IMR-90 (cell line): ENCODE measurements at regions not wholly inside any gene's neighbourhood (a gene's known extent, or its start where the extent isn't known, plus 50 kb on each side); places are given as distances from the start of the nearest gene placed in this dataset.

Experiments used
- ATAC-seq: fragments of 200-7000 bp; cut with Tn5 transposase; 2 replicates; pipeline ENCODE4 v1.9.1; 2020; ENCODE audit warnings: low read depth, mild to moderate bottlenecking, moderate library complexity
- BruUV-seq: library from RNA; stranded (reverse); fragments of 400-500 nt; replicated peaks from 2 replicates; lab custom pipeline; 2021; lab: Mats Ljungman, UMichigan
- CTCF ChIA-PET: fragments of 300-600 bp; formaldehyde crosslinking; extraction: SDS; loops from one replicate; lab custom pipeline; 2021; ENCODE audit warnings: antibody characterized with exemption; lab: Yijun Ruan, JAX
- POLR2A ChIA-PET: fragments of 300-600 bp; sonication (Branson Sonifier 250); formaldehyde crosslinking; loops from one replicate; lab custom pipeline; 2022; ENCODE audit warnings: antibody characterized with exemption; ENCODE audit not compliant: unreplicated experiment; lab: Charles Lee
- DNase-seq: peaks from one replicate; pipeline ENCODE4 v3.0.0; 2013
- H2AFZ ChIP-seq: replicated peaks from 2 replicates; pipeline ENCODE3; 2013; ENCODE audit warnings: low read length, mild to moderate bottlenecking; ENCODE audit not compliant: poor library complexity
- H2AK5ac ChIP-seq: 2 replicates; pipeline ENCODE4 v1.6.1; 2013; ENCODE audit warnings: low read depth, low read length, inconsistent platforms
- H2AK9ac ChIP-seq: replicated peaks from 2 replicates; pipeline ENCODE3; 2013; ENCODE audit warnings: mild to moderate bottlenecking, low read depth, low read length, moderate library complexity; ENCODE audit not compliant: poor library complexity
- H2BK120ac ChIP-seq: 2 replicates; pipeline ENCODE4 v1.6.1; 2013; ENCODE audit warnings: low read depth, low read length, inconsistent platforms
- H2BK15ac ChIP-seq: 3 replicates; pipeline ENCODE4 v1.6.1; 2013; ENCODE audit warnings: low read depth, low read length, inconsistent platforms
- H2BK20ac ChIP-seq: 2 replicates; pipeline ENCODE4 v1.6.1; 2013; ENCODE audit warnings: low read depth, mild to moderate bottlenecking, inconsistent platforms, low read length, moderate library complexity
- H2BK5ac ChIP-seq: 2 replicates; pipeline ENCODE4 v1.6.1; 2013; ENCODE audit warnings: mild to moderate bottlenecking, low read depth, low read length, inconsistent platforms; ENCODE audit not compliant: poor library complexity, severe bottlenecking
- H3K14ac ChIP-seq: replicated peaks from 2 replicates; pipeline ENCODE4 v1.6.1; 2013; ENCODE audit warnings: low read depth, low read length, inconsistent platforms
- H3K18ac ChIP-seq: 2 replicates; pipeline ENCODE4 v1.6.1; 2013; ENCODE audit warnings: low read depth, low read length, control low read depth
- H3K23ac ChIP-seq: 2 replicates; pipeline ENCODE4 v1.6.1; 2013; ENCODE audit warnings: low read depth, low read length, inconsistent platforms
- H3K27ac ChIP-seq: 2 replicates; pipeline ENCODE4 v1.5.1; 2013; ENCODE audit warnings: mild to moderate bottlenecking, control low read depth, low read length; ENCODE audit not compliant: insufficient read depth
- H3K27me3 ChIP-seq: 2 replicates; pipeline ENCODE4 v1.6.1; 2013; ENCODE audit warnings: low read length; ENCODE audit not compliant: control insufficient read depth, insufficient read depth
- H3K36me3 ChIP-seq: 2 replicates; pipeline ENCODE4 v1.6.1; 2013; ENCODE audit warnings: low read length, mixed read lengths; ENCODE audit not compliant: control insufficient read depth, insufficient read depth
- H3K4ac ChIP-seq: 2 replicates; pipeline ENCODE4 v1.6.1; 2013; ENCODE audit warnings: low read depth, low read length, inconsistent platforms
- H3K4me1 ChIP-seq: 2 replicates; pipeline ENCODE4 v1.6.1; 2013; ENCODE audit warnings: low read length, mixed read lengths; ENCODE audit not compliant: control insufficient read depth, insufficient read depth
- H3K4me2 ChIP-seq: 2 replicates; pipeline ENCODE4 v1.6.1; 2013; ENCODE audit warnings: low read depth, mild to moderate bottlenecking, control low read depth, low read length, moderate library complexity
- H3K4me3 ChIP-seq: 2 replicates; pipeline ENCODE4 v1.5.1; 2013; ENCODE audit warnings: low read depth, mild to moderate bottlenecking, control low read depth, low read length, moderate library complexity; ENCODE audit not compliant: insufficient read depth
- H3K56ac ChIP-seq: 2 replicates; pipeline ENCODE4 v1.6.1; 2013; ENCODE audit warnings: low read length, inconsistent platforms; ENCODE audit not compliant: insufficient read depth; ENCODE audit errors: extremely low read depth
- H3K79me1 ChIP-seq, 2 experiments: 2 replicates each; pipeline ENCODE4 v1.6.1; 2013; ENCODE audit warnings: low read length in 2 of 2, inconsistent platforms in 1 of 2, low read depth in 1 of 2
- H3K9ac ChIP-seq: 2 replicates; pipeline ENCODE4 v1.6.1; 2013; ENCODE audit warnings: low read depth, low read length, control low read depth
- H3K9me1 ChIP-seq: 2 replicates; pipeline ENCODE4 v1.6.1; 2013; ENCODE audit warnings: low read length, inconsistent platforms; ENCODE audit not compliant: insufficient read depth
- H3K9me3 ChIP-seq: 2 replicates; pipeline ENCODE4 v1.6.1; 2013; ENCODE audit warnings: low read length; ENCODE audit not compliant: control insufficient read depth, insufficient read depth
- H4K20me1 ChIP-seq: 2 replicates; pipeline ENCODE4 v1.6.1; 2013; ENCODE audit warnings: low read length, inconsistent platforms; ENCODE audit not compliant: insufficient read depth
- H4K5ac ChIP-seq: 2 replicates; pipeline ENCODE4 v1.6.1; 2013; ENCODE audit warnings: mild to moderate bottlenecking, low read depth, low read length, control low read depth
- H4K8ac ChIP-seq, 2 experiments: 2 replicates each; pipeline ENCODE4 v1.6.1; 2013; ENCODE audit warnings: low read depth in 2 of 2, low read length in 2 of 2, control low read depth in 1 of 2, inconsistent platforms in 1 of 2
- H4K91ac ChIP-seq: 2 replicates; pipeline ENCODE4 v1.6.1; 2013; ENCODE audit warnings: low read depth, low read length, inconsistent platforms; ENCODE audit not compliant: insufficient read depth
- BHLHE40 ChIP-seq: fragments of 150-350 bp; IDR thresholded peaks from 2 replicates; pipeline ENCODE4 v1.6.1; 2016; ENCODE audit warnings: mild to moderate bottlenecking, low read depth, low read length
- CEBPB ChIP-seq: IDR thresholded peaks from 2 replicates; pipeline ENCODE4 v1.6.1; 2012; ENCODE audit warnings: low read depth, low read length, improper control_type of control experiment
- CHD1 ChIP-seq: IDR thresholded peaks from 2 replicates; pipeline ENCODE4 v1.6.1; 2012; ENCODE audit warnings: low read depth, low read length, improper control_type of control experiment
- ELK1 ChIP-seq: fragments of 150-350 bp; IDR thresholded peaks from 2 replicates; pipeline ENCODE4 v1.6.1; 2016; ENCODE audit warnings: low read depth, mild to moderate bottlenecking, low read length, moderate library complexity, borderline replicate concordance
- FOS ChIP-seq: fragments of 150-350 bp; IDR thresholded peaks from 2 replicates; pipeline ENCODE4 v1.6.1; 2016; ENCODE audit warnings: low read depth, low read length
- MAFK ChIP-seq: IDR thresholded peaks from 2 replicates; pipeline ENCODE4 v1.6.1; 2012; ENCODE audit warnings: low read depth, low read length, improper control_type of control experiment
- MAZ ChIP-seq: IDR thresholded peaks from 2 replicates; pipeline ENCODE4 v1.6.1; 2012; ENCODE audit warnings: low read depth, mild to moderate bottlenecking, low read length, improper control_type of control experiment, moderate library complexity, borderline replicate concordance
- MXI1 ChIP-seq: IDR thresholded peaks from 2 replicates; pipeline ENCODE4 v1.6.1; 2012; ENCODE audit warnings: low read depth, mild to moderate bottlenecking, low read length, moderate library complexity, borderline replicate concordance
- NFE2L2 ChIP-seq: fragments of 150-350 bp; IDR thresholded peaks from 2 replicates; pipeline ENCODE4 v1.6.1; 2016; ENCODE audit warnings: low read depth, mild to moderate bottlenecking, low read length
- POLR2A ChIP-seq: IDR thresholded peaks from 2 replicates; pipeline ENCODE4 v1.6.1; 2012; ENCODE audit warnings: mild to moderate bottlenecking, low read depth, low read length
- RAD21 ChIP-seq: IDR thresholded peaks from 2 replicates; pipeline ENCODE4 v1.6.1; 2012; ENCODE audit warnings: low read length, improper control_type of control experiment
- RCOR1 ChIP-seq: IDR thresholded peaks from 2 replicates; pipeline ENCODE4 v1.6.1; 2012; ENCODE audit warnings: mild to moderate bottlenecking, low read length, improper control_type of control experiment; ENCODE audit not compliant: insufficient replicate concordance
- RFX5 ChIP-seq: IDR thresholded peaks from 2 replicates; pipeline ENCODE4 v1.8.0; 2012; ENCODE audit warnings: low read depth, mild to moderate bottlenecking, low read length, moderate library complexity
- SMC3 ChIP-seq: fragments of 150-350 bp; IDR thresholded peaks from 2 replicates; pipeline ENCODE4 v1.6.1; 2016; ENCODE audit warnings: low read depth, mild to moderate bottlenecking, antibody characterized with exemption, low read length, moderate library complexity
- WGBS, 2 experiments: methylation state at CpG; one replicate each; pipeline versions ENCODE4 v1.1.5 to v1.1.7; 2013; ENCODE audit warnings: missing lambda C conversion rate in 2 of 2; ENCODE audit not compliant: insufficient read length in 1 of 2; ENCODE audit errors: extremely low coverage in 2 of 2; 5-methylcytosine and 5-hydroxymethylcytosine counted together
- dilution Hi-C: fragments of 300-500 bp; cut with HindIII; formaldehyde crosslinking; loops from one replicate; pipeline ENCODE4 v1.14.3; 2018; ENCODE audit warnings: low sequenced_read_pairs; ENCODE audit not compliant: unreplicated experiment
- in situ Hi-C: fragments of 300-500 bp; cut with MboI; formaldehyde crosslinking; loops from 3 replicates; pipeline ENCODE4 v1.14.3; 2019; ENCODE audit warnings: low sequenced_read_pairs, inconsistent platforms, mixed read lengths
- intact Hi-C: fragments of 100-400 bp; cut with micrococcal nuclease; formaldehyde crosslinking; loops from 2 replicates; pipeline ENCODE4 v1.10.0; 2022
- TF ChIP-seq, protein P1 (sequence below): conservative IDR thresholded peaks from 2 replicates; pipeline ENCODE4 v1.5.1; 2012; ENCODE audit warnings: mild to moderate bottlenecking, low read depth, low read length, improper control_type of control experiment
- TF ChIP-seq, protein P2 (sequence below): fragments of 150-350 bp; IDR thresholded peaks from 2 replicates; pipeline ENCODE4 v1.6.1; 2017; ENCODE audit warnings: mild to moderate bottlenecking, antibody characterized with exemption, low read length, low read depth

GRCh38 chr10:44773565-44773964, 137.6 kb upstream of the TMEM72 start:
- H3K9me1 ChIP-seq: peaks cover 10% of the 10 kb centered on the region
- H4K20me1 ChIP-seq: no peaks in the 10 kb centered on the region
- H3K56ac ChIP-seq: no peak overlapping the region
- no peak overlapping the region for H2BK5ac ChIP-seq
- TF ChIP-seq CHD1 (no peak), RCOR1 (no peak), MAFK (no peak), ELK1 (no peak), RAD21 (no peak), POLR2A (no peak), NFE2L2 (no peak), FOS (no peak), MXI1 (no peak), MAZ (no peak), RFX5 (no peak), SMC3 (no peak), CEBPB (no peak), BHLHE40 (no peak)
- TF ChIP-seq, protein P1, sequence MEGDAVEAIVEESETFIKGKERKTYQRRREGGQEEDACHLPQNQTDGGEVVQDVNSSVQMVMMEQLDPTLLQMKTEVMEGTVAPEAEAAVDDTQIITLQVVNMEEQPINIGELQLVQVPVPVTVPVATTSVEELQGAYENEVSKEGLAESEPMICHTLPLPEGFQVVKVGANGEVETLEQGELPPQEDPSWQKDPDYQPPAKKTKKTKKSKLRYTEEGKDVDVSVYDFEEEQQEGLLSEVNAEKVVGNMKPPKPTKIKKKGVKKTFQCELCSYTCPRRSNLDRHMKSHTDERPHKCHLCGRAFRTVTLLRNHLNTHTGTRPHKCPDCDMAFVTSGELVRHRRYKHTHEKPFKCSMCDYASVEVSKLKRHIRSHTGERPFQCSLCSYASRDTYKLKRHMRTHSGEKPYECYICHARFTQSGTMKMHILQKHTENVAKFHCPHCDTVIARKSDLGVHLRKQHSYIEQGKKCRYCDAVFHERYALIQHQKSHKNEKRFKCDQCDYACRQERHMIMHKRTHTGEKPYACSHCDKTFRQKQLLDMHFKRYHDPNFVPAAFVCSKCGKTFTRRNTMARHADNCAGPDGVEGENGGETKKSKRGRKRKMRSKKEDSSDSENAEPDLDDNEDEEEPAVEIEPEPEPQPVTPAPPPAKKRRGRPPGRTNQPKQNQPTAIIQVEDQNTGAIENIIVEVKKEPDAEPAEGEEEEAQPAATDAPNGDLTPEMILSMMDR: no peak
- TF ChIP-seq, protein P2, sequence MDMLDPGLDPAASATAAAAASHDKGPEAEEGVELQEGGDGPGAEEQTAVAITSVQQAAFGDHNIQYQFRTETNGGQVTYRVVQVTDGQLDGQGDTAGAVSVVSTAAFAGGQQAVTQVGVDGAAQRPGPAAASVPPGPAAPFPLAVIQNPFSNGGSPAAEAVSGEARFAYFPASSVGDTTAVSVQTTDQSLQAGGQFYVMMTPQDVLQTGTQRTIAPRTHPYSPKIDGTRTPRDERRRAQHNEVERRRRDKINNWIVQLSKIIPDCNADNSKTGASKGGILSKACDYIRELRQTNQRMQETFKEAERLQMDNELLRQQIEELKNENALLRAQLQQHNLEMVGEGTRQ: no peak
- H3K14ac ChIP-seq: no peak overlapping the region
- H3K23ac ChIP-seq: no peak overlapping the region
- CTCF ChIA-PET: no interaction called here
- in situ Hi-C loops: no loop called here
- H2AK5ac ChIP-seq: no peak overlapping the region
- H2BK20ac ChIP-seq: no peak overlapping the region
- POLR2A ChIA-PET: no interaction called here
- H3K9me3 ChIP-seq: no peaks in the 10 kb centered on the region
- H2BK120ac ChIP-seq: no peak overlapping the region
- H3K4me3 ChIP-seq: no peak overlapping the region
- 83% methylated on average over 5 of the region's 19 CpGs; no CpG with 5 or more reads in 1 of the 2 experiments for WGBS, 2 experiments
- no peak overlapping the region for H2AK9ac ChIP-seq
- H2BK15ac ChIP-seq: no peak overlapping the region
- no peaks in the 10 kb centered on the region for H3K36me3 ChIP-seq
- no peak overlapping the region; the same call in 1 of the 2 replicates for H3K18ac ChIP-seq
- H3K27me3 ChIP-seq: no peaks in the 10 kb centered on the region
- H3K27ac ChIP-seq: no peak overlapping the region
- dilution Hi-C loops: no loop called here
- intact Hi-C loops: no loop called here
- H4K91ac ChIP-seq: no peak overlapping the region
- H4K5ac ChIP-seq: no peak overlapping the region
- H2AFZ ChIP-seq: no peak overlapping the region
- no peak overlapping the region for H3K4ac ChIP-seq
- no TSS peak for BruUV-seq
- no peak overlapping the region for H3K4me2 ChIP-seq
- DNase-seq: no peak
- ATAC-seq: no peak
- no peaks in the 10 kb centered on the region for H3K79me1 ChIP-seq
- H3K4me1 ChIP-seq: peaks cover 9% of the 10 kb centered on the region
- H3K9ac ChIP-seq: no peak overlapping the region
- no peak overlapping the region for H4K8ac ChIP-seq
